ENCODE measurements at regions not wholly inside any gene's neighbourhood (a gene's known extent, or its start where the extent isn't known, plus 50 kb on each side); places are given as distances from the start of the nearest gene placed in this dataset.

DNA sequence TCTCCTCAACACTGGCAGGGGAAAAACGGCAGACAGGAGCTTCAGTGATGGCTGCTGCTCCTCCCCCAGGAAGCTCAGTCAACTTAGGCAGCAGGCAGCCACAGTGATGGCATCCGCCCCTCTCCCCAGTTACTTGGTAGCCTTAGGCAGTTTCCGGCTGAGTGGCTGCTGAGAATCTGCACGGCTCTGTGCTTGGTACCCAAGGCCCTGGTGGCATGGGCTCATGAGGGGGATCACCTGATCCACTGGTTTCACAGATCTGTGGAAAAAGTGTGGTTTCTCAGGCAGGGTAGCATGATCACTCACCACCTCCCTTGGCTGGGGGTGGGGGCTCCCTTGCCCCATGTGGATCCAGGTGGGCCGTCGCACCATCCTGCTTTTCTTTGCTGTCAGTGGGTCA lies 244.6 kb upstream of the MDGA2 start:
- H3K4me1 Mint-ChIP-seq, result no peaks in the 10 kb centered on the region
- no peaks in the 10 kb centered on the region for H3K36me3 Mint-ChIP-seq (ENCODE audit: insufficient read depth in 1 of 3, low read depth in 3 of 3)
- TF ChIP-seq CTCF (conservative IDR thresholded peaks at IDR 0.05), result no peak
- H3K9me3 Mint-ChIP-seq, result no peaks in the 10 kb centered on the region; a peak in 1 of 5 replicates
- no peak for DNase-seq
- Histone ChIP-seq H2AFZ (ENCODE audit: low read length) (no peak overlapping the region), H3T11ph (ENCODE audit: low read length) (no peak overlapping the region), H3K23ac (ENCODE audit: insufficient read length, low read depth, low read length) (no peak overlapping the region), H2BK12ac (ENCODE audit: insufficient read length, low read depth, low read length) (no peak overlapping the region), H4K5ac (ENCODE audit: insufficient read length, low read depth, low read length) (no peak overlapping the region), H2BK120ac (ENCODE audit: low read depth, low read length, poor library complexity, severe bottlenecking) (no peak overlapping the region), H4K20me1 (ENCODE audit: control insufficient read depth, insufficient read depth, insufficient read length) (no peaks in the 10 kb centered on the region), H2BK5ac (ENCODE audit: insufficient read length, low read length) (no peak overlapping the region), H3K14ac (ENCODE audit: insufficient read depth, low read length) (no peak overlapping the region), H3K23me2 (ENCODE audit: insufficient read length, low read depth, low read length, poor library complexity, severe bottlenecking) (no peaks in the 10 kb centered on the region), H4K8ac (replicated peaks; ENCODE audit: insufficient read length, low read depth, low read length) (no peak overlapping the region), H3K9ac (ENCODE audit: extremely low read depth, insufficient read length, low read length) (no peak overlapping the region), H3K56ac (ENCODE audit: insufficient read length, low read depth, low read length) (no peak overlapping the region), H3K27me3 (ENCODE audit: insufficient read depth, low read length) (no peaks in the 10 kb centered on the region), H3K4ac (ENCODE audit: low read depth, low read length) (no peak overlapping the region), H2BK15ac (ENCODE audit: low read depth, low read length) (no peak overlapping the region), H3K79me1 (ENCODE audit: insufficient read depth, low read depth, low read length, poor library complexity, severe bottlenecking) (no peaks in the 10 kb centered on the region), H3K4me2 (ENCODE audit: insufficient read depth, insufficient read length, low read length) (no peak overlapping the region), H3K18ac (ENCODE audit: insufficient read length, low read depth, low read length) (no peak overlapping the region), H4K91ac (ENCODE audit: insufficient read length, low read depth, low read length) (no peak overlapping the region), H3K27ac (ENCODE audit: insufficient read length, low read depth, low read length) (no peak overlapping the region), H3K79me2 (ENCODE audit: insufficient read depth, low read length) (no peaks in the 10 kb centered on the region), H3K9me3 (ENCODE audit: control insufficient read depth, low read depth, low read length) (no peaks in the 10 kb centered on the region), H3K4me1 (ENCODE audit: insufficient read depth, low read length) (no peaks in the 10 kb centered on the region), H2BK20ac (ENCODE audit: low read depth, low read length, poor library complexity, severe bottlenecking) (no peak overlapping the region), H2AK5ac (ENCODE audit: insufficient read length, low read length) (no peak overlapping the region)
- H3K4me3 Mint-ChIP-seq, result no peak overlapping the region
- WGBS (ENCODE audit: extremely low coverage, insufficient read length, low lambda C conversion rate), result no CpG with 5 or more reads among the region's 6 CpGs
- no peak overlapping the region for H3K27ac Mint-ChIP-seq
- peaks cover under 1% of the 10 kb centered on the region; the same call in 1 of the 2 replicates for H3K27me3 Mint-ChIP-seq (ENCODE audit: low read depth)

Measured in H9 (cell line).